Progenitor cell of endocrine pancreas (in vitro differentiated cells): ENCODE measurements at regions not wholly inside any gene's neighbourhood (a gene's known extent, or its start where the extent isn't known, plus 50 kb on each side); places are given as distances from the start of the nearest gene placed in this dataset.

Experiments used
- DNase-seq: peaks from one replicate; pipeline ENCODE4 v3.0.0; 2021; ENCODE audit warnings: low spot score; ENCODE audit not compliant: unreplicated experiment
- H3K27ac Mint-ChIP-seq: 2 replicates; pipeline ENCODE4 v1.8.0; 2021; ENCODE audit warnings: mild to moderate bottlenecking, moderate library complexity, mixed read lengths
- H3K27me3 Mint-ChIP-seq: 2 replicates; pipeline ENCODE4 v1.8.0; 2021; ENCODE audit warnings: mixed read lengths
- H3K36me3 Mint-ChIP-seq: 2 replicates; pipeline ENCODE4 v1.8.0; 2022; ENCODE audit warnings: mixed read lengths; ENCODE audit not compliant: insufficient read depth
- H3K4me1 Mint-ChIP-seq: 2 replicates; pipeline ENCODE4 v1.8.0; 2021; ENCODE audit warnings: low read depth, mixed read lengths
- H3K4me3 Mint-ChIP-seq: 2 replicates; pipeline ENCODE4 v1.8.0; 2021; ENCODE audit warnings: low read depth, mild to moderate bottlenecking, moderate library complexity, mixed read lengths
- H3K9me3 Mint-ChIP-seq: 2 replicates; pipeline ENCODE4 v1.8.0; 2021; ENCODE audit warnings: low read depth, mixed read lengths
- TF ChIP-seq, protein P1 (sequence below): fragments of 200-600 bp; sonication (generic); IDR thresholded peaks from one replicate; pipeline ENCODE4 v1.5.0; 2021; ENCODE audit warnings: antibody characterized with exemption, mild to moderate bottlenecking; ENCODE audit not compliant: unreplicated experiment

DNA sequence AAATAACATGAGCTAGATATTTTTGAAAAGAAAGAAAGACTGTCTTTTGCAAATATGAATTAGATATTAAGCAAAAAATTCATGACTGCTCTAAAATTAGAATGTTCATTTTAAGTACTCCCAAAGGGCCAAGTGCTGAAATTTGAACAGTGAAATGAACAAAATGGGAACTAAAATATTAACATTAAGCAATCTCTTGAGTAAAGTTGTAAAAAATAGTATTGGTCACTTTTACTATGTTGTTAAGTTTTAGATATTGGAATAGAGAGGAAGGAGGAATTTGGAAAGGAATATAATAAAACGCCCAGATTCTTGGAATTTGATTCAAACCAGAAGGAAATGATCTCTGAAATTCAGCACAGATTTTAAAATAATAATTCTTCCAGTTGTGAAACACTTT lies 125.9 kb upstream of the ANK2 start:
- H3K4me1 Mint-ChIP-seq = no peaks in the 10 kb centered on the region

GRCh38 chr4:112926819-112927218 lies 122.6 kb upstream of the ANK2 start:
- H3K4me3 Mint-ChIP-seq = no peak overlapping the region
- H3K9me3 Mint-ChIP-seq = no peaks in the 10 kb centered on the region
- H3K4me1 Mint-ChIP-seq = peaks cover 1% of the 10 kb centered on the region
- no peak for DNase-seq
- H3K27ac Mint-ChIP-seq = no peak overlapping the region
- no peaks in the 10 kb centered on the region for H3K27me3 Mint-ChIP-seq
- no peaks in the 10 kb centered on the region for H3K36me3 Mint-ChIP-seq
- TF ChIP-seq, protein P1, sequence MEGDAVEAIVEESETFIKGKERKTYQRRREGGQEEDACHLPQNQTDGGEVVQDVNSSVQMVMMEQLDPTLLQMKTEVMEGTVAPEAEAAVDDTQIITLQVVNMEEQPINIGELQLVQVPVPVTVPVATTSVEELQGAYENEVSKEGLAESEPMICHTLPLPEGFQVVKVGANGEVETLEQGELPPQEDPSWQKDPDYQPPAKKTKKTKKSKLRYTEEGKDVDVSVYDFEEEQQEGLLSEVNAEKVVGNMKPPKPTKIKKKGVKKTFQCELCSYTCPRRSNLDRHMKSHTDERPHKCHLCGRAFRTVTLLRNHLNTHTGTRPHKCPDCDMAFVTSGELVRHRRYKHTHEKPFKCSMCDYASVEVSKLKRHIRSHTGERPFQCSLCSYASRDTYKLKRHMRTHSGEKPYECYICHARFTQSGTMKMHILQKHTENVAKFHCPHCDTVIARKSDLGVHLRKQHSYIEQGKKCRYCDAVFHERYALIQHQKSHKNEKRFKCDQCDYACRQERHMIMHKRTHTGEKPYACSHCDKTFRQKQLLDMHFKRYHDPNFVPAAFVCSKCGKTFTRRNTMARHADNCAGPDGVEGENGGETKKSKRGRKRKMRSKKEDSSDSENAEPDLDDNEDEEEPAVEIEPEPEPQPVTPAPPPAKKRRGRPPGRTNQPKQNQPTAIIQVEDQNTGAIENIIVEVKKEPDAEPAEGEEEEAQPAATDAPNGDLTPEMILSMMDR = no peak

More for the DNA sequence above, 125.9 kb upstream of the ANK2 start:
- H3K27me3 Mint-ChIP-seq = no peaks in the 10 kb centered on the region
- no peak overlapping the region for H3K27ac Mint-ChIP-seq
- no peak for DNase-seq
- TF ChIP-seq, protein P1 = no peak
- H3K36me3 Mint-ChIP-seq = no peaks in the 10 kb centered on the region
- no peaks in the 10 kb centered on the region for H3K9me3 Mint-ChIP-seq
- H3K4me3 Mint-ChIP-seq = no peak overlapping the region

DNA sequence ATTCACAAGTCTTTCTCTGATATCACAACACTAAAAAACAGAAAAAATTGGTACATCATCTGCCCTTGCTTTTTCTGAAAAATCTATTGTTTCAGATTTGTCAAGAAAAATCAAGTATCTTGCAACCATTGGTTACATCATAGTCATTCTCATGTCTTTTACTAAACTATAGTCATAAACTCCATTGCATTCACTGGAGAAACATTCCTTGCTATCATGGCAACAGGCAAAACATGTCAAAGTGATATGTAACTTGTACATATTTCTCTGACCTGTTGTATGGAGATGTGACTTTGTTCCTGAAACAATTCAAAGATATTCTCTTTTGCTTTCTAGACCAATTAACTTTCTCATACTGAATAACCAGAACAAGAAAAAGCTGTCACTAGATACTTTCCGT lies 121.9 kb upstream of the ANK2 start:
- Mint-ChIP-seq H3K4me1 (peaks cover 1% of the 10 kb centered on the region), H3K36me3 (no peaks in the 10 kb centered on the region), H3K27me3 (no peaks in the 10 kb centered on the region), H3K9me3 (no peaks in the 10 kb centered on the region), H3K4me3 (no peak overlapping the region), H3K27ac (no peak overlapping the region)
- TF ChIP-seq, protein P1 = no peak
- DNase-seq = no peak

DNA sequence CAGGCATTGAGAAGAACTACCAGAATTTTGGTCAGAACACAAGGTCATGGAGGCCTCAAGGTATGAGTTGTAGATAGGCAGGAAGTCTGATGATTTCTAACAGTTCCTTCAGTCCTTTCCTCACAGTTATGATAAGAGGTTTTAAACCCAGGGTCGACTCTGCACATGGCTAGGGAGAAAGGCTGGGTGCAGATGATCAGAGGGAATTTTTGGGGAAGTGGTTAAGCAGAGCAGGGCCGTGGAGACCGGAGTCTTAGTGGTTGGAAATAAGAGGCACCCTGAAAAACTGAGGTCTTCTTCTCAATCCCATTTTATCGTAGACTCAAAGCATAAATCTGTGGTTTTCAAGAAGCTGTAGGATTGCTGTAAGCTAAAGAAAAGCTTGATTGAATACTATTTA lies 118.5 kb upstream of the ANK2 start:
- Mint-ChIP-seq H3K27ac (peak overlapping the region; percentile 1), H3K36me3 (no peaks in the 10 kb centered on the region), H3K9me3 (no peaks in the 10 kb centered on the region), H3K27me3 (no peaks in the 10 kb centered on the region), H3K4me3 (no peak overlapping the region), H3K4me1 (peaks cover 1% of the 10 kb centered on the region)
- TF ChIP-seq, protein P1 = no peak
- DNase-seq = no peak

GRCh38 chr4:112933790-112934189 lies 115.7 kb upstream of the ANK2 start:
- Mint-ChIP-seq H3K4me1 (peaks cover 1% of the 10 kb centered on the region), H3K4me3 (no peak overlapping the region), H3K27ac (no peak overlapping the region), H3K36me3 (no peaks in the 10 kb centered on the region), H3K9me3 (no peaks in the 10 kb centered on the region), H3K27me3 (no peaks in the 10 kb centered on the region)
- DNase-seq = no peak
- TF ChIP-seq, protein P1 = no peak
